Activated CD4-positive, alpha-beta T cell treated with anti-CD3 and anti-CD28 coated beads, Interleukin-2, amount 50 U/mL, for 48 hours (primary cell): ENCODE measurements at regions not wholly inside any gene's neighbourhood (a gene's known extent, or its start where the extent isn't known, plus 50 kb on each side); places are given as distances from the start of the nearest gene placed in this dataset.

Source experiments
- DNase-seq, 2 experiments: peaks; one replicate each; pipeline ENCODE4 v3.0.0-alpha.2; 2020

DNA sequence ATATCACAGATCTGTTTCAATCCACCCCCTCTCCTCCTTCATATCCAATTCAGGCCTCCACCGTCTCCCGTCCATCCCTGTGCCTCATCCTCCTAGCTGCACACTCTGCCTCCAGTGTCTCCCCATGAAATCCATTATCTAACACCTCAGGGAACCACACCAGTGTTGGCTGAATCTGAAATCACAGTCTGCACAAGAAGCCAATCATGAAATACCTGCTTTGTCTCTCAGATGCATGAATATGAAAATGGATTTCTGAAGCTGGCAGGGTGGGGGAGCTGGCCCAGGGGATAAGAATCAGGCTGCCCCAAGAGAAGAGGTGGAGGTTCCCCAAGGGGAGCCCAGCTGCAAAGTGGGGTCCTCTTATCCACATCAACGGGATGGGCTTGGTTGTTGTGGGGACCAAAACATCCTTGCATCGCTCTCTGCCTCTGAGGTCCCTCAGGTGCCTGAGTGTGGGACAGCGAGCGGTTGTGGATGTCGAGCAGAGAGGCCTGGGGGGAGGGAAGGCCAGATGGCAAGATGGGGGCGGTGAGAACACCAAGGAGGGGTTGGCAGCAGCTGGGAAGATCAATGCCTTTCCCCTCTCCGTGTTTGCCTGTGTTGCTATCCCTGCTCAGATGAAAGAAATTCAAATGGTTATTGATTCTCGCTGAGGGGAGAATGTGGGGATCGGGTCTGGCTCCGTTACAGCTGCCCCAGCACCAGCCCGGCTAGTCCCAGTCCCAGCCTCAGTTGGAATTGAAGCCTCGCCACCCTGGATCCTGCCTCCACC lies 237.3 kb upstream of the POU3F1 start:
- DNase-seq: no peak

DNA sequence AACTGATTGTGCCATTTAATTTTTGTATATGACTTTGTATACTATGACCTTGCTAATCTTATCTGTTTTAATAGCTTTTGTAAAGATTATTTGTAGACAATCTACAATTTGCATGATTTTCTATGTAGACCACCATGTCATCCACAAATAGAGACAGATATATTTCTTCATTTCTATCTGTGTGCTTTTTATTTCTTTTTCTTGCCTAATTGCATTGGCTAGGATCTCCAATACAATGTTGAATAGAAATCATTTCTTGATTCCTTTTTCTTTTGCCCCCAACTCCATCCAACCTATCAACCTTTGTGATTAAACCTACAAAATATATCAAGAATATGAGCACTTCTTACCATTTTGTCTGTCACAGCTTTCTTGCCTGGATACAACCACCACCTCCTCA lies 232.6 kb upstream of the POU3F1 start:
- no peak for DNase-seq

DNA sequence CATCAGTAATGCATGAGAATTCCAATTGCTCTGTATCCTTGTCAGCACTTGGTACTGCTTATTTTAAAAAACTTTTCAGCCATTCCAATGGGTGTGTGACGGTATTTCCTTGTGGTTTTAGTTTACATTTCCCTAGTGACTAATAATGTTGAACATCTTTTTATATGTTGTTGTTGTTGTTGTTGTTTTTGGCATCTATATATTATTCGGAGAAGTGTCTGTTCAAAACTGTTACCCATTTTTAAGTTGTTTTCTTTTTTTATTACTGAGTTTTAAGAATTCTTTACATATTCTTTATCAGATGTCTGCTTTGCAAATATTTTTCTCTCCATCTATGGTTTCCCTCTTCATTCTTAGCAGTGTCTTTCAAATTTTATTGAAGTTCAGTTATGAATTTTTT lies 231.1 kb upstream of the POU3F1 start:
- DNase-seq: no peak

DNA sequence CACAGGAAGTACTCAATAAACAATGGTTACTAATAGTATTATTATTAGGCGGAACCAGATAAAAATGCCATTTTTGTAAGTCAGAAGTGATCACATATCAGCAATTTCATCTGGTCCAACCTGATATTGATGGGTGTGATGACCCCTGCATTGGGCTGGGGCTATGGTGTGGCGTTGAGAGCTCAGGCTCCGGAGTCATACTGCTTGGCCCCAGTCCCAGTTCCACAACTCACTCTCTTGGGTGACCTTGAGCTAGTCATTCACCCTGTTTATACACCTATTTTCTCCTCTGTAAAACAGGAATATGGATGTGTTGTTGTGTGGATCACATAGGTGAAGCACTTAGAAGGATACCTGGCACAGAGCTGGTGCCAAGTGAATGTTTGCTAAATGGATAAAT lies 229.4 kb upstream of the POU3F1 start:
- DNase-seq: no peak

DNA sequence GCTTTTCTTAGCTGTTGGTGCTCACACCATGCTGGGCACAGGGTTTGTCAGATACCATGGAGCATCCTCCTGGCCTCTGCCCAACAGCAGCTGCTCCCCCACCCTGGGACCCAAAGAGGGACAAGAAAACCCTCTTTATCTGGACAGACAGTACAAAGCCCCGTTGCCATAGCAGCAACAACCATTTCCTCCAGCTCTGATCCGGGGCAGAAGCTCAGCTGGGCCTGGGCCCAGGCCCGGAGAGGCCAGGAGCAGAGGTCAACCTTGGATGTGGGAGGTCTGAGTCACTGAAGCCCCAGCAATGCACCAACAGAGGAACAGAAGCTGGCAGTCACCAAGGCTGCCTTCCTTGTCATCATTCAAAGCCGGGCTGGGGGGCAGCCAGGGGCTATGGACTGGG lies 228.4 kb upstream of the POU3F1 start:
- no peak for DNase-seq

DNA sequence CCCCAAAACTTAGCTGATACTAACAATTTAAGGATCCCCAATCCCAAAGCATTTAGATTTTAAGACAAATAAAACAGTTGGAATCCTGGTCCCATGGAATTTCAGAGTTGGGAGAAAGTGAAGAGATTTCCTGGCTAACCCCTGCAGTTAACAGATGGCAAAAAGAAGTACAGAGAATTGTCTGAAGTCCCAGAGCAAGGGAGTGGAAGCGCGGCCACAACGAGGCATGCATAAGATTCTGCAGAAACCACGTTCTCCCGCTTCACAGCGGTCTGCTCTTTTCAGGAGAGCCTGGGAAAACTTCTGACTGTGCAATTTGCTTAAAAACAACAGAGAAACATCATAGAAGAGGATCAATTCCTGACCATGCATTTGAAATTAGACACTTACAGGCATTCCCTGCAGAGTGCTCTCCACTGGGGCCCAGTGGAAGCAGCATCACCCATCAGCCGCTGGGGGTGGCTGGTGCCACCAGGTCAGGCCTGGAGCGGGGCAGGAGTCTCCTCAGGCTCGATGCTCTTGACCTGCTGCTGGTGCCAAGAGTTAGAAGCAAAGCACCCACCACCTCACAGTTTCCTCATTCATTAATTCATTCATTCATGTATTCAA lies 226.7 kb upstream of the POU3F1 start:
- no peak for DNase-seq

DNA sequence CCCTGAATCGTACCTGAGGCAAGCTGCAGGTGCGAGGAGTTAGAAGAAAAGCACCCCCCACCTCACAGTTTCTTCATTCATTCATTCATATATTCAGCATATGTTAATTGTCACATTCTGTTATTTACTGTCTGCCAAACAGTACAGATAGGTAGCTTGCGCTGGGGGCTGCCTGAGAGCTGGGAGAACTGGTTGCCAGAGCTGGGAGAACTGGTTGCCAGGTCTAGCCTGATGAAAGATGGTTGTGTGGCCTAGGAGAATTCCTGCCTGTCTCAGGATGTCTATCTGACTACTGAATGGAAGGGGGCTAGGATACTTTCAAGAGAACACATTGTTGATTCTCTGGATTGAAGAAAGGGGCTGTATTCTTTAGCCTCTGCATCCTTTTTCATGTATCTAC lies 225.9 kb upstream of the POU3F1 start:
- no peak for DNase-seq

DNA sequence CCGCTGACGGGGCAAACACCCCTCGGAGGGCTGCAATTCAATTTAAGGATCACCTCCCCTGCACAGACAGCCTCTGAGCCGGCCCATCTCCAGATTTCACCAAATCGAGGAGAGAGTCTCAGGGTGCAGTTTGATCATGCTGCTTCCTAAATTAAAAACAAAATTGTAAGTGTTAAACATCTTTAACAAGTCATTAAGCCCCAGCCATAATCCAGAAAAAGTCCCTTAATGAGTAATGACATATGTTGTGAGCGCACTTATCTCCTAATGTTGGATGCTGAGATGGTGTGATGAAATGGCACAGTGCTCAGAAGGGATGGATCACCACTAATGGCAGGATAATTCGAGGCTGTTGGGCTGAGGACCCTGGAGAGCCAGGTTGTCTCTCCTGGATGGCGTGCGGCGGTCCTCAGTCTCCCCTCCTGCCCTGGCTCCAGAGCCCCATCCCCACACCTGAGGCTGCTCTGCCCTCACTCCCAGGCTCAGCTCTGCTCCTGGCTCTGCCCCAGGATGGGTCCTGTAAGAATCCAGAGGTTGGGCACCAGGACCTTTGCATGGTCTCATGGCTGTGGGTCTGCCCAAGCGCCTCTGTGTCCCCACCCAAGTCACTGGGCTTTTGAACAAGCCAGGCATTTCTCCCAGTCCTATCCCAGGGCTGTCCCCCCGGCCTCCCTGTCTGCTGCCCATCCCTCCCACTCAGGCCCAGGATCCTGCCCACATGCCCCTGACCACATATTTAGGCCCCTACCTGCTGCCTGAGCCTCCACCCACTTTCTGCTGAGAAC lies 224.4 kb upstream of the POU3F1 start:
- DNase-seq: no peak

DNA sequence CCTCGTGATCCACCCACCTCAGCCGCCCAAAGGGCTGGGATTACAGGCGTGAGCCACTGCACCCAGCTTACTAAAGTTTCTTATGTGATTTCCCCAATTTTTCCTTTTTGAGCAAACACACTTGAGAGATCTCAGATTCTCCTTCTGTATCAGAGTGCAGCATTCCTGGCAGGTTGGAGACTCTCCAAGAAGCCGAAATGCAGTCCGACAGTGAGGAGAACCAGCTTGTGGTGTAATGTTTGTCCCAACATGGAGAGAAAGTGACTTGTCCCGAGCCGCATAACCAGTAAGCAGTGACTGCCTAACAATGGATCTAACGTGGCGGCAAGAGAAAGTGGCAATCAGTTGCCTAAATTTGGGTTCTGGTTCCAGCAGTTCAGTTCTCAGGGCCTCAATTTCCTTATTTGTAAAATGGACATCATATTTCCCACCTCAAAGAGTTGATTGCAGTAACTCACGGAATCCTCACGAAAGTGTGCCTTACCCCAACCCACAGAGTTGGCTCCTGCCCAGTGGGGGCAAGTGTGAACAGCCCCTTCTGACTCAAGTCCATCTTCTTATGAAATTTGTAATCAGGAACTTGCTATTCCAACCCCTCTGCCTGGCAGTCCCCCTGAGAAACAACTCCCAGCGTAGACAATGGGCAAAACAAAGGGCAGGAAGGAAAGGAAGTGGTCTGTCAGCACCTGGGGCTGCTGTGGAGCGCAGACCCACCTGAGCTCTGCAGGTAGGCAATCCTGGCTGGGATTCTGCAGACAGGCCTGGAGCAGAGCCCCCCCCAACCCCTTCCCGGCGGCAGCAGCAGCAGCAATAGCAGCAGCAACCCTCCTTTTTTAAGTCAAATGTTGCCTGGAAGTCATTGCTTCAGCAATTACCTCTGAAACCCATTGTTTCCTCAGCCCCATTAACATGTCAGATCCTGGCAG lies 223.6 kb upstream of the POU3F1 start:
- DNase-seq: no peak

DNA sequence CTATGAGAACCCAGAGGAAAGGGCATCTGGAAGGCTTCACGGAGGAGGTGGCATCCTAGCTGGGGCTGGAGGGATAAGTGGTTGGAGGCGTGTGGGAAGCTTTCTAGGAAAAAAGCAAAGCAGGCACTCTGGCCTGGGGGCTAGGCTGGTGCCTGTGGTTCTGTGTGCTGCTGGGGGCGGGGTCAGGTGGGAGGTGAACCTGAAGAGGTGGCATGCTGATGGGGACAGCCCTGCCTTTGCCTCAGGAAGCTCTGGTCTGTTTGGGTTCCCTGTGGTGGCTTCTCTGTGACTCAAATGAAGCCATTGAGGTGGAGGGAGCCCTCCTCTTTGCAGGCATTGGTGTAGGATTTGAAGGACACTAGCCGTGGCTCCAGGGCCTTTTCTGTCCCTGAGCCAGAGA lies 221.6 kb upstream of the POU3F1 start:
- DNase-seq: no peak

DNA sequence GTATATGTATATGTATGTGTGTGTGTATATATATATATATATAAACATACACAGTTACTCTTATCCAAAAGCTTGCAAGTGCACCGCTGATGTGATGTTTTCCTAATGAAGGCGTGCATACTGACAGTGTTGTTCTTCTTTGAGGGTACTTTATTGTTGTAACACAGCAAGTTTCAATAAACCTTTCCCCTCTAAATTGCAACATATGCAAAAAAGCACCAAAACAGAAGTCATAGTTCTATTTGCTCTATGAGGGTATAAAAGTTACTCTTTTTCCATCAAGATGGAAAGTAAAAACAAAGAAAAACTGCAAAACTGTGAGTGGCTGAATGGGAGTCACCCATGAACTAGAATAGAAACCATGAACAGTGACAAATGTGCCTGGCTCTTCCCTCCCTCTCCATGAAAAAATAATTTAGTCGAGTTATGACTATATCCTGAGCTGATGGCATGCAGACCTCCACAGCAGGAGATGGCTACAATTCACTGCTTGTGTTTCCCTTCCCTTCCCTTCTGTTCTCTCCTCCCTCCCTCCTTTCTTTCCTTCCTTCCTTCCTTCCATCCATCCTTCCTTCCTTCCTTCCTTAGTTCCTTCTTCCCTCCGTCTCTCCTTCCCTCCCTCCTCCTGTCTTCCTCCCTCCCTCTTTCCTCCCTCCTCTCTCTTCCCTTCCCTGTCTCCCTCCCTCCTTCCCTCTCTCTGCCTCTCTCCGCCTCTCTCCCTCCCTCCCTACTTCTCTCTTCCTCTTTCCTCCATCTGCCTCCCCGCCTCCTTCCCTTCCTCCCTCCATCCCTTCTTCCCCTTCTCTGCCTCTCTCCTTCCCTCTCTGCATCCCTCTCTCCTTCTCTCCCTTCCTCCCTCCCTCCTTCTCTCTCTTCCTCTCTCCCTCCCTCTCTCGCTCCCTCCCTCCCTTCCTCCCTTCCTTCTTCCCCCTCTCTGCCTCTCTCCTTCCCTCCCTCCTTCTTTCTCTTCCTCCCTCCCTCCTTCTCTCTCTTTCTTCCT lies 220.7 kb upstream of the POU3F1 start:
- DNase-seq: no peak

DNA sequence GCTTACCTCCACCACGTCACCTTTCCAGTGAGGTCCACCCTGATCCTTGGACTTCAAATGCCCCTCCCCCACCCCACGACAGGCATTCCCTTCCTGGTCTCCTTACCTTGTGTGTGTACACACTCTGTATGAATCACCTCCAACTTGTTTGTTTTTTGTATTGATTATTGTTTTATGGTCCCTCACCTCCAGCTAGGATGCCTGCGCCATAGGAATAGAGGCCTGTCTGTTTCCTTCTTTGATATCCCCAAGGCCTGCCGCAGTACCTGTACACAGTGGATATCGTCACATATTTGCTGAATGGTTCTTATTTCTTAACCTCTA lies 219.6 kb upstream of the POU3F1 start:
- DNase-seq: no peak

DNA sequence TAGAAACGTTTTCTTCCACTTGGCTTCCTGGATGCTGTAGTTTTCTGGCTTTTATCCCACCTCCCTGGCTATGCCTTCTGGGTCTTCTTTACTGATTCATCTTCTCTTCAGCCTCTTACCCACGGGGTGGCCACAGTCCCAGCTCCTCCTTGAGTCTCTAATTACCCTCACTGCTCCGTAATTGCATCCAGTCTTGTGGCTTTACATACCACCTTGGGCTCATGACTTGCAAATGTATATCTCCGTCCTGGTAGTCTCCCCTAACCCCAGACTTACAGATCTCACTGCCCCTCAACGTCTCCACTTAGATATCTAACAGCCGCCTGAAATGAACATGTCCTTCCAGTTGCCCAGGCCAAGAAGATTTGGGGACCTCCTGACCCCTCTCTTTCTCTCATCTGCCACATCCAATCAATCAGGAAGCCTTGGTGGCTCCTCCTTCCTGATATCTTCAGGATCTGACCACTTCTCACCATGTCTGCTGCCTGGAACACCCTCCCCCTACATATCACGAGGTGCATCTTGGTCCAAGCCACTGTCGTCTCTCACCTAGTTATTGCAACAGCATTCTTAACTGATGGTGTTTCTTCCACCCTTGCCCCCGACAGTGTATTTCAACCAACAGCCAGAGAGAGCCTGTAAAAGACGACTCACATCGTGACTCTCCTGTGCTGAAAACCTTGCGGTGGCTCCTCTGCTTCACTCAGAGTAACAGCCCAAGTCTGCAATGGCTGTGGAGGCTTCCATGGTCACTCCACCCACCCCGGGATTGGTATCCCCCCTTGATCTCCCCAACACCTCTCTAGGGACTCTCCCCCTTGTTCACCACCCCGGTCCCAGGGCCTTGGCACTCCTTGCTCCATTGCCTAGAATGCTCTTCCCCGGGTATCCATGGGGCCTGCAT lies 219.0 kb upstream of the POU3F1 start:
- no peak for DNase-seq

DNA sequence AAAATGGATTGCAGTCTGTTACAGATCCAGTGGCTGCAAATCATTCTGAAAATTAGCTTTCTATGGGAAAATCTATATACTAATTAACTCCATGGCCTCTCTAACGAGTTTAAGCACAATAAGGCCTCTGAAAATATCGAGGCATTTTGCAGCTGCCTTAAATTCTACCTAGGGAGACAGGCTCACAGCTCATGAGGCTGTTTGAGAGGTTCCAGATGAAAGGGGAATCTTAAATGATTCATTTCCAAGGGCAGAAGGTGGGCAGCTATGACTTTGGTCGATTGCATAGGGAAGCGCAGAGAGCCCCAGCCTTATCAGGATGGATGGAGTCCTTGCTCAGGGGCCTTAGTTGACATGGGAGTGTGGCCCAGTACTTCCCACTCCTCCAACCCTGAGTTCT lies 216.8 kb upstream of the POU3F1 start:
- no peak for DNase-seq

DNA sequence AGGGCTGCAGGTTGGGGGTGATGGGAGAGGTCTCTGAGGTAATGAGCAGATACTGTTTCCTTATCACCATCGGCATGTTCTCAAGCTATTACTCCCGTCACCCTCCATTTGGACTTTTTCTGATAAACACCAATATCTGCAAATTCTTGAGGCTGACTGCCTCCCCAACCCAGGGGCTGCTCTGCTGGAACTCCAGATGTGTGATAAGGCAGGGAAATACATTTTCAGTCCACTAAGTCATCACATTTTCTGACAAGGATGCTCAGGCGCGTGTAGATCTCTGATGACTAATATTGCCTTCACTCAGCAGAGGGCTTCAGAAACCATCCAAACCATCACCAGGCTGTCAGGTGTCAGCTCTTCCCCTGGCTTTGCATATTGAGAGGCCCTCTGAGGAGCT lies 215.0 kb upstream of the POU3F1 start:
- DNase-seq: no peak

DNA sequence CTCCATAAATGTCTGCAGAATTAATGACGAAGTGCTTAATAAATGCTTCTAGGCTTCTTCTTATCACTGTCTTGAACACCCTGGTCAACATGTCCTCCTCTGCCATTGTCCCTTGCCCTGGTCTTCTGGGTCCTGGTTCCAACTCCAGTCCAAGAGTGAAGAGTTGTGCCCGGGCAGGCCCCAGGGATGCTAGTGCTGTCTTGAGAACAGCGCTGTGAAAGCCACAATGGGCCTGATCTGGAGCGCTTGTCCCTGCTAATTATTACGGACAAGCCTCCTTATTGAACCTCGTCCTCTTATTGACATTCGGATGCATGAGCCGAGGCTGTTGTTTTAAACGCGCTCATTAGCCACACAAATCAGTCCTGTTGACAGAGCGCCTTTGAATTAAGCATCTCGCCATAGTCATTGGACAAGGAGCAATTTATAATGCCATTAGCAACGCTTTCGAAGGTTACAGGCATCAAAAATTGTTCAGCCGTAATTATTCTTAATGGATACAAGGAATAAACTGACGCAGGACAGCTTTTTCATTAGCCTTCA lies 211.6 kb upstream of the POU3F1 start:
- DNase-seq: no peak

DNA sequence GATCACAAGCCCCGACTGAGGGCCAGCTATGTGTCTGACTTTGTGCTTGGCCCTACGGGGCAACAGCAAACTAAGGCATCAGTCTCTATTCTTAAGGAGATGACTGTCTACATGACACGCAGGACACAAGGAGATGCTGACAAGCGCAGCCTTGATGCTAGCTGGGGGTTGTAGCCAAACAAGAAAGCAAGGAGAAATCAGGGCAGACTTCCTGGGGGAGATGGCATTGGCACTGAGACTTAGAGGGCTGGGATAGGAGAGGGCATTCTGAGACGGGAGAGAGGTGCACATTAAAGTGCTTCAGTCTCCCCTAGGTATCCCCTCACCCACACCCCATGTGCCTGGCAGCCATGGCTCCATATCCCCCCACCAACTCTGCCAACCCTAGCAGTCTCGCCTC lies 210.8 kb upstream of the POU3F1 start:
- no peak for DNase-seq

DNA sequence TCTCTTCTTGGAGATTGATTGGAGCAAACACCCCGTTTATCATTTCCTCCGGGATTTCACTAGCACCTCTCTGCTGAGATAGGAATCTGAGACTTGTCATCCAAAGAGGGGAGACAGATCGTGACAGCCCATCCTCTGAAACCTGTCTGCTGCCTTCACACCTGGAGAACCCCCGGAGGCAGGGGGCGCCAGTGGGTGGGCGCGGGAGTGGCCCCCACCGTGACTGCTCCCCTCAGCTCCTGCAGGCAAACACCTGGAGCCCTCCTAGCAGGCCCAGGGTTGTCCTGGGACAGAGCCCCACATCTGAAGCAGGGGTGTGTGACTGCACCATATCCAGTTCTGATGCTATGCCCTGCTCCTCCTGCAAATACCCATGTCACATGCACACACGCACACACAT lies 209.5 kb upstream of the POU3F1 start:
- DNase-seq: no peak

DNA sequence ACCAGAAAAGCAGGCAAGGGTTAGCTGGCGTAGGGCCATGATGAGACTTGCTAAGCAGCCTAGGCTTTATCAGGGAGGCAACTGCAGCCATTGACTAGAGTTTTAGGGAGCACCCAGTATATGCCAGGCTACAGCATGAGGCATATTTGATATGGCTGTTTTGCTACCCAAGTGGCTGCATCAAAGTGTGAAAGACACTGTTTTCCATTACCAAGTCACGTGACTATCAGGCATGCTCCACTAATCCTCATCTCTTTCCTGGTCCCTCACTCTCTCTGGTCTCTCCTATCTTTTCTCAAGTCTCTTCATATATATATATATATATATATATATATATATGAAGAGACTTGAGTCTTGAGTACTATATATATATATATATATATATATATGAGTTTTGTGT lies 206.7 kb upstream of the POU3F1 start:
- no peak for DNase-seq

DNA sequence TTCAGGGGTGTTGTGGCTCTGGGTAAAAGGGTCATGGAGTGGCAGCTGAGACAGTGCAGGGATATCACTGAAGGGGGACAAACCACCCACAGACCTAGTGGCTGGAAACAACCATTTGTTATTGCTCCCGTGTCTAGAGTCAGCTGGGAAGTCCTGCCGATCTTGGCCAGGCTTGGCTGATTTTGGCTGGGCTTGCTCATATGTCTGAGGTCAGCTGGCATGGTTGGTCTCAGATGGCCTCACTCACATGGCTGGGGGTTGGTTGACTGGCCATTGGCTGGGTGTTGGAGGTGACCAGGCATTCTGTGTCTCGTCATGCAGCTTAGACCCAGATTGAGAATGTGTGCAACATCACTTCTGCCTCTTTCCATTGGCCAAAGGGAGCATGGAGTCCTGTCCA lies 203.8 kb upstream of the POU3F1 start:
- no peak for DNase-seq

DNA sequence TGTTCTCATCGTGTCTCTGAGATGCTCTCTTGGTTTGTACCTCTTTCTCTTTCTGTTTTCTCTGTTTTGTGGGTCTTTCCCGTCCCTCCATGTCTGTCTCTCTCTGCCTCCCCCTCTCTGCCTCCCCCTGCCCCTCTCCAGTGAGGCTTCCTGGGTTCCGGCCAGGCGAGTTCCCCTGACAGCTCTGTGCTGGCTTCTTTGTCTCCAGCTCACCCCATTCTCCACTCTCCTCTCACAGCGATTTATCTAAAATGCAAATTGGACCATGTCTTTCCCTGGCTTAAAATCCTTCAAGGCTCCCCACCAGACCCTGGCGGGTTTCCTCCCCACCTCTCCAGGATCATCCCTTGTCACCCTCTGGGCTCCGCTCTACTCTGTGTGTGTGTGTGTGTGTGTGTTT lies 202.4 kb upstream of the POU3F1 start:
- no peak for DNase-seq
